HG03066 (cell line): ENCODE measurements at regions not wholly inside any gene's neighbourhood (a gene's known extent, or its start where the extent isn't known, plus 50 kb on each side); places are given as distances from the start of the nearest gene placed in this dataset.

Experiments used
- ATAC-seq: cut with Tn5 transposase; IDR thresholded peaks from one replicate; pipeline ENCODE4 v1.9.1; 2021; ENCODE audit warnings: low read depth; ENCODE audit not compliant: unreplicated experiment

DNA sequence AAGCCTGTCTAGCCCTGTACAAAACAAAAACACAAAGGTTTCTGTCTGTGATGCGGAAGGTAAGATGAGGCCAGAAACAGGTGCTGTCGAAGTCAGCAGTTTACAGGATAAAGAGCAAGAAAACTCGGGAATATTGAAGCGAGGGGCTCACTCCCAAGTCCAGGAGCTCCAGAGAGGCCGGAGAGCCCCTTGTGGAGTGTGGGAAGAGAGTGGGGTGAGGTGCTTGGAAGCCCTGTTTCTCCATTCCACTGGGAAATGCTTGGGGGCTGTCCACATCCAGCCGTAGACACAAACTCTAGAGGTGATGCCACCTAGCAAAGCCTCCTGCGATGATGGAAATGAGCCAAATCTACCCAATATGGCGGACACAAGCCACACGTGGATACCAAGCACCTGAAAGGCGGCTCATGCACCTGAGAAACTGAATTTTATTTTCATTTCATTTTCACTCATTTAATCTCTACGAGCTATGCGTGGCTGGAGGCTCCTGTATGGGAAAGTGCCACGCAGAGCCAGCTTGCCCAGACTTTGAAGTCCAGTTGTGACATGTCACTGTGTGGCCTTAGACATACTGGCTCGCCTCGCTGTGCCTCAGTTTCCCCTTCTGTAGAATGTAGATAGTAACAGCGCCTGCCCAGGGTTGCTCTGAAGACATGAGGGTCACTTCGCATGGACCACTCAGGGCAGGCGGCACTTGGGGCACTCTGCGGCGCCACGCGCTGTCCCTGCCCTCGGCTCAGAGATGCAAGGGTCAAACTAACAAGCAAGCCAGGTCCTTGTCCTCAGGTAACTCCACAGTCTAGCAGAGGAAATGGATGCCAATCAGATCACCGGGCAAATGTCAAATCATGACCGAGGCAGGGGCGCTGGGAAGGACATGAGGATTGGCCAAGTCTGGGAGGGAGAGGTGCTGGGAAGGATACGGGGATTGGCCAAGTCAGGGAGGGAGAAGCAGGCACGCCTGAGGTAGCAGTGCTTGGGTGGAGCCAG, 684.7 kb downstream of the TBC1D22A start:
- no peak for ATAC-seq

DNA sequence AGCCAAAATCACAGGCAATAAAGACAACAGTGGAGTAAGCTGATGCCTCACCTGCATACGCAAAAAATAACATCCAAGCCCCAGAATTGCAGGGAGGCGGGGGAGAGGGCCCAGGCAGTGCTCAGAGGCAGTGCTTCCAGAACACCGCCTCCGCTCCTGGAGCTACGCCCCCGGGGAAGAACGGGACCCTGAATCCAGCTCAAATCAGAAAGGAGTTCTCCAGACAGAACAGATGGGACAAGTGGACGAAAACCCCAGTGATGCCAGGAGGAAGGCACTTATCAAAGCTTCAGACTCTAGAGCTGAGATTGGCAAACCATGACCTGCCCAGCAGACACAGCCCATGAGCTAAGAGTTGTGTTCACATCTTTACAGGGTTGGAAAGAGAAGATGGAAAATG, 683.9 kb downstream of the TBC1D22A start:
- ATAC-seq = no peak

DNA sequence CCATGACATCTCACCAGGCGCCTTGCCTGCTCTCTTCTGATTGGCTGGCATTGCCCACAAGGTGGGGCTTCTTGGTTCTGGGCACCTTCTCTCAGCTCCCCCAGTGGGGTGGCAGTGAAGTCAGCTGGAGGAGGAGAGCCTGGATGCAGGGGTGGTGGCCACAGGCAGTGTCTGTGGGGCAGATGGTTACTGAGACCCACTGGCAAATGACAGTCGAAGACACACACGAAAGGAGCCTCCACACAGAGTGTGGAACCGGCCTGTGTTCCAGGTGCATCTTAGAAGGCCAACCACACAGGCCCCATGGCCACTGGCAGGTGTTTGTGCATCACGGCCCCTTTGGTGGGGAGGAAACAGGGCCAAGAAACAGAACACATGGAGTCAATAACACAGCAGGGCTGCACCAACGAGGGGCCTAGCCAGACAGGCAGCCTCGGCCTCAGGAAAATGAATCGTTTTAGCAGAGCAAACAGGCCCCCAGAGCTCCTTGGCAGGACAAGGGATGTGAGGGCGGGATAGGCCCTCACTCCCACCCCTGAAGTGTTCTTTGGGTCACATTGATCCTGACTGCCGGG, 683.4 kb downstream of the TBC1D22A start:
- no peak for ATAC-seq

DNA sequence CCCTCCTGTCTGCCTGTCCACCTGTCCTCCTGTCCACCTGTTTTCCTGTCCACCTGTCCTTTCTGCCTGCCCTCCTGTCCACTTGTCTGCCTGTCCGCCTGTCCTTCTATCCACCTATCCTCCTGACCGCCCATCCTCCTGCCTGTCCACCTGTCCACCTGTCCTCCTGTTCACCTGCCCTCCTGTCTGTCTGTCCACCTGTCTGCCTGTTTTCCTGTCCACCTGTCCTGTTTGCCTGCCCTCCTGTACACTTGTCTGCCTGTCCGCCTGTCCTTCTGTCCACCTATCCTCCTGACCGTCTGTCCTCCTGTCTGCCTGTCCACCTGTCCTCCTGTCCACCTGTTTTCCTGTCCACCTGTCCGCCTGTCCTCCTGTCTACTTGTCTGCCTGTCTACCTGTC, 682.8 kb downstream of the TBC1D22A start:
- no peak for ATAC-seq

DNA sequence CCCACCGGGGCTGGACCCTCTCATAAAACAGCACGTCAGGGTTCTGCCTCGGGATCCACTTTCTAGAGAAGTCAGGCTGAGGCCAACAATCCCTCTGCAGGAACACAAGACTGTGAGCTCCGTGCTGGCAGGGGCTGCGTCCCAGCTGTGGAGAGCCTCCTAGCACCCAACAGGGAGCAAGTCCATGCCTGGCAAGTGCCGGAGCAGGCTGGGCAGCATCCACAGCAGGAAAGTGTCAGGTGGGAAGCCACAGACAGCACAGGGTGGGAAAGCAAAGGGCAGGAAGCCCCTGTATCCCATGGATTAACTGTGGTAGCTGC, 682.3 kb downstream of the TBC1D22A start:
- no peak for ATAC-seq

DNA sequence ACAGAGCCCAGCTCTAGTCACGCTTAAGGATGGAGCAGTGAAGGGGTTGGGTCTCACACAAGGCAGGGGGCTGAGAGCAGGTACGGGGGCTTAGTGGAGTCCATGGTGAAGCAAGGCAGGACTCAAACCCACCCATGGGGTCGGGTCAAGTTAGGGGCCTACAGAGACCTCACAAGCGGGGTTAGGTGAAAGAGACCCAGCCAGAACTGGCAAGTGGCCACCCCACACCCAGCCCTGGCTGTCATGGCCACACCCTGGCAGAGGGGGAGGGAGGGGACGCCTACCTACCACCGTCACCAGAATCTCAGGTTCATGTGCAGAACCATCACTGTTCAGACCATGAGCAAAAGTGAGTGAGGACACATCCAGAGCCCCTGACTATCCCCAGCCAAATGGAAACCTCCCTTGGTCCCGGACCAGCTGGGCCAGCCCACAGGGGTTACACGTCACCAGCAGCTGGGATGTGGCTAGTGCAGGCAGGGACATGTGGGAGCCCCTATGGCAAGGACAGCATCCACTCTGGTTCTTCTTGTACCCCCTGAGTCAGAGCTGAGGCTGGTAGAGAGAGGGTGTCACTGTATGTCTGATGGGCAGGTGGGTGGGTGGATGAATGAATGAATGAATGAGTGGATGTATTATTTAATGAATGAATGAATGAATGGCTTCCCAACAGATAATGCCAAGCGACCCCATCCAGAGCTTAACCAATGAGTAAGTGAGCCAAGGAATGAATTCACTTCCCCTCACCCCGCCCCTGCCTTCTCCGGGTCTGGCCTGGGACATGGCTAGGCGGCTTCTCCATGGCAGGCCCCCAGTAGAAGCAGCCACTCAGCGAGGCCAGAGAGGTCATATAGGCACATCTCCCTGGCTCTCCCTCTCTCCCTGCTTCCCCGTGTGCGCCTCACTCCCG, 681.6 kb downstream of the TBC1D22A start:
- ATAC-seq = no peak

DNA sequence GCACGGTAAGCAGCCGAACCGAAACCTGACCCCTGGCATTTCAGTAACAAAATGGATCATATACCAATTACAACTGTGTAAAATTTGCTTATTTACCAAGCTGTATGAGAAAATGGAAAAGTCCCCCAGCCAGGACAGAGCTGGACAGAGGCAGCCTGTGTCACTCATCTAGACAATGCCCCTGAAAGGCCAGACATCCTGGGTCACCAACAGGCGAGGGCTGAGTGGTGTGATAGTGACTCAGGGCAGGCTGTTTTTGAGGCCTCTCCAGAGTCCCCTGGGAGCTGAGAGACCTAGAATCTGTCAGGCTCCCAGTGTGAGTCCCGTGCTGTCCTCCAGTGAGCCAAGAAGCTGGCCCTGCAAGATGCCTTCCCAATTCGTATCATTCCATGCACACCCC, 680.4 kb downstream of the TBC1D22A start:
- no peak for ATAC-seq

DNA sequence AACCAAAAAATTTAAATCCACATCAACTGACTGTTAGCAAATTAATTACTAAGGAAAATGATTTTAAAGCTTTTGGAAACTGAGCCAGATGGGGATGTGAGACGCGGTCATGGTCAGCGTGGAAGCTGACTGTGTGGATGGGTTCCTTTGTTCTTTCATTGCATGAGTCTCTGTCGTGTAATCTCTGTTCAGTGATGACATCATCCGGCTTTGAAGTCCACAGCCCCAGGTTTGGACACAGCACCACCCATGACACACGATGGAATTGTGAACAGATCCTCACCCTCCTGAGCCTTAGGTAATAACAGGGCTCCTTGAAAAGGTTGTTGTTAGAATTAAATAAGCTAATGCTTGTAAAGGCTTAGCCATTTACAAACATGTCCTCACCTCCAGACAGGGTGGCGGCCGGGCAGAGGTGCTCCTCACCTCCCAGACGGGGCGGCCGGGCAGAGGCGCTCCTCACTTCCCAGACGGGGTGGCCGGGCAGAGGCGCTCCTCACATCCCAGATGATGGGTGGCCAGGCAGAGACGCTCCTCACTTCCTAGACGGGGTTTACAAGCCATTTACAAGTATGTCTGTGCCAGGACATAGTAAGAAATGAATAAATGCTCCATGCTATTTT, 677.3 kb downstream of the TBC1D22A start:
- no peak for ATAC-seq

DNA sequence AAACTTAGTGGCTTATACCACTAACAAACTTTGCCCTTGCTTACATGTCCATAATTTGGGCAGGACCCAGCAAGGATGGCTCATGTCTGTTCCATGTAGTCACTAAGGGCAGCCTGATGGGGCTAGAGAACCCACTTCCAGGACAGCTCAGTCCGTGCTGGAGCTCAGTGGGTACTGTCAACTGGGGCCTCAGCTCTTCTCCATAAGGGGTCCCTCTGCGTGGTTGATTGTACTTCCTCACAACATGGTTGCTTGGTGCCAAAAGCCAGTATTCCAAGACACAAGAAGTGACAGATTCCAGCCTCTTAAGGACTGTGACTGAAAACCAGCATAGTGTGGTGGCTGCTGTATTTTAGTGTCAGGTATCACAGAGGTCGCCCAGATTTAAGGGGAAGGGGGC, 675.2 kb downstream of the TBC1D22A start:
- no peak for ATAC-seq

DNA sequence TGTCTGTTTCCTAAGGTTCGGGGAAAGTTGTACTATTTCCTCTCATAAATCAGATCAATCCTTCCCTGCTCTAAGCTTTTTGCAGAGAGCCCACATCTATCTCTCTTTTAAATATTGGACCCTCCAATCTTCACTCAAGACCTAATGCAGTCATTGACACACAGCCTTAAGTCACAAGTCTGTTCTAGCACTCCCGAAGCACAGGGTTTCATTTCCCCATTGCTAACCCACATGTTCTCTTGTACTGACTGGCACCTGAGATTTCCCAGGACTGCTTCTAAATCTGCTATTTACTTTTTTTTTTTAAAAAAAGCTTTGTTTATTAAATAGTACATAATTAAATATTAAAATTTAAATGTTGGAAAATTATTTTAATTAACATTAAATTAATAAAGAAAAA, 674.7 kb downstream of the TBC1D22A start:
- ATAC-seq = no peak

DNA sequence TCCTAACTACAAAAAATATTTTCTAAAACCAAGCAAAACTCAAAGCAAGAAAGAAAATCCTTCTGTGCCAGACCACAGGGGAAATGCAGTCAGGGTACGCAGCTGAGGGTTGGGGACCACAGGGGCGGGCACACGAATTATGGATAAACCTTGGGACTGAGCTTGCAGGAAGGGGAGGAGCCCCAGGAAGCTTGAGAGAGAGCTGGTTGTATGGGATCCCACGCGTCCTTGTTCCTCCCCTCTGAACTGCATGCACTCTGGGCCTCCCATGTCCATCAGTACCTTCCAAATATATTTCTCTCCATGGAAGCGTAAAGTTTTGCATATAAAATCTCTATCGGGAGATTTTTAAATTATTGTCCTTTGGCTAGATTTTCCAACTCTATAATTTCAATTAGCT, 673.4 kb downstream of the TBC1D22A start:
- ATAC-seq = no peak

DNA sequence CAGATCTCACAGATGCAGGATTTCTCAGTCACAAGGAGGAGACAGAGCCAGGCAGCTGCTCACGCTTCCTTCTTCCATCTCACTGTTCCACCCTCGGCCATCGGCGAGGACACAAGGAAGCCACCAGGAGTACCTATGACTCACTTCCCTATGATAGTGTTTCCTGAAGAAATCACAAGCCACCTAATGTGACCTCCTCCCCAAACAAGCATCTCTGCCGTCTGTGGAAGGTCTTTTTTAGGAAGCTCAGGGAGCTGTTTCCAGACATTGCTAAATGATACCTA, 672.7 kb downstream of the TBC1D22A start:
- ATAC-seq = no peak

DNA sequence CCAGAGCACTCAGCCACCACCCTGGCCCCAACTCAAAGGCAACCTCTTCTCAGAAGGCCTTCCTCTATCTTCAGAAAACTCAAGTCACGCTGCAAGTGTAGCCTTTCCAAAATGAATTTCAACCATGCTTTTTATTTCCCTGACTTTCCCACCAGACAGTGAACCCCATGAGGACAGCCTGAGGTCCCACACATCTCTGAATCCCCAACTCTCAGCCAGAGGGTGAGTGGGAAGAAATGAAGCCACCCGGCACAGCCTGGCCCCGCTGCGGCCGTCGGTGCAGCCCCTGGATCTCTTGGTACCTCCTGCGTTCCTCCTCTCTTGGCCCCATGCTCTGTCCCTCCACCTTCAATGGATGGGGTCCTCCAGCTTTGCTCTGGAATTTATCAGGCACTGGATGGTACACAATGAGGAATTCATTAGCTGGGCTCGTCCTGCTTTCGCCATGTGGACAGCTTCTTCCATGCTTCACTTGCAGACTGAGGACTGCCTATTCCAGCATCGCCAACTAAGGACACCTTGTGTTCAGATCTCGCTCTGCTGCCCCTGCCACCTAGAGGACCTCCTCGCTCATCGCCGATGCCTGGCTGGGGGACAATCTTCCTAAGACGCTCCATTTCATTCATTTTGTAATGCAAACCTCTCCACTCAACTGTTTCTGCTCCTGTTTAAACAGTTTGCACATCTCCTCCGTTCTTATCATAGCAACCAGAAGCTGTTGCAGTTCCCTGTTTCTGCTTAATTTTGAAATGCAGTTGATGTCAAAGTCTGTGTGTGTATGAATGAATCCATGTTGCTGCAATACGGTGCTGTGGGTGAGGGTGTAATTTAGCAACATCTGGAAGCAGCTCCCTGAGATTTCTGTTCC, 672.1 kb downstream of the TBC1D22A start:
- no peak for ATAC-seq

DNA sequence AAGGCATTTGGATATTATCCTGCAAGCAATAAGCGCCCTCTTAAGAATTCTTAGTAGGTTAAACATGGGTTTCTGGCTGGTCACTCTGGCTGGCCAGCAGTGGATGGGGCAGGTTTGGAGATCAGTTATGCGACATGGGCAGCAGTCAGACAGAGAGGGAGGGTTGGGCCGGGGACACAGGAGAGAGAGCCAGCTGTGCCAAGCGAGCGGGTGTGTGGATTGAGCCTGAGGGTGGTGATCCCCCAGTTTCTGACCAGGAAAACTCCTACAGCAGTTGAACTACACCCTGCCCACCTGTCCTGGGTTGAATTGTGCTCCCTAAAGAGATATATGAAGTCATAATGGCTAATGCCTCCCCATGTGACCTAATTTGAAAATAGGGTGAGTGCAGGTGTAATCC, 671.2 kb downstream of the TBC1D22A start:
- no peak for ATAC-seq

DNA sequence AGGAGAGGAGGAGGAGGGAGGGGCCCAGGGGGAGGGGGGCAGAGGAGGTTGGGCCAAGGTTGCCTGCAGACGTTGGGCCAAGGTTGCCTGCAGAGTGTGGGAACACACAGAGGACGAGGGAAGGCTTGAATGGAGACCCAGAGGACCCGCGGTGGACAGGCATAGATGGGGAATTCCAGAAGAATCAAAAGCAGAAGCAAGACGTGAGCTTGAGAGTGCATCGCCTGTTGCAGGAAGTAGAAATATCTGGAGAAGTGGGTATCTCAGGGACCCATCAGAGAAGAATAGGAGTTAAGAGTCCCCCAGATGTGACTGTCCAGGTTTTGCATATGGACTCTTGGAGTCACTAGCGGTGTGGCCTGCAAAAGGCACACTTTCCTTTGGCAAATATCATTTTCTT, 670.2 kb downstream of the TBC1D22A start:
- ATAC-seq = no peak

DNA sequence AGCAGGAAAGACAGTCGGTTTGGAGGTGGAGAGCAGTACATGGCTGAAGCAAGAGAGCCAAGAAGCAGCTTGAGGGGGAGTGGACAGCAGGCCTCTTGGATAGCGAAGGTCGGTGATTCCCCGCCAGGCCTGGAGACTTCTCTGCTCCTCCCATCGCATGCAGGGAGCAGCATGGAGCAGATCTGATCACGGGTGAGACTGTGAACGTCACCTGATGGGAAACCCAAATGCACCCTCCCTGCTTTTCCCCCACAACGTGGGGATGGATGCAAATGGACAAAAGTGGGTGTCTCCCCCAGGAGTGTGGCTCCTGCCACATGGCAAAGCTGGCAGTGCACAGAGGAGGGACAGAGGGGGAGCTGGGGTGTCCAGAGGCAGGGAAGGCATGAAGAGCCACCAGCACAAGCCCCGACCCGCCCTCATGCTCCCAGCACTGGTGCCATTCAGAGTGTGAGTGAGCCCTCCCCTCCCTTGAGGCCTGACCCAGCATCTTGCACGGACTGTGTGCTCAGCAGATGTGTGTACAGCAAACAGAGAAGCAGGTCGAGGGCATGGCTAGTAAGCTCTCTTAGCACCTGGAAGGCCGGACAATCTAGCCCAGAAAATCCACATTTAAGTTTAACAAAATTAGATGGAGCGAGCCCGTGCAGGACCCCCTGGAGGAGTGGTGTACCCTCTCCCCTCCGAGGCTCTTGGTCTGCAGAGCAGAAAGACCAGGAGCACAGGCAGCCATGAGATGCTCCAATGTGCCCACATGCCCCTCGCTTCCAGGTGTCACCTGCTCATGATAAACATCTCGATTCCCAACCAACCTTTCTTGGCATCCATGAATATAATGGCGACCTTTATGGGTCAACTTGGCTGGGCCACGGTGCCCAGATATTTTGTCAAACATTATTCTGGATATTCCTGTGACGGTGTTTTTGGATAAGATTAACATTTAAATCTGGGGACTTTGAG, 661.7 kb downstream of the TBC1D22A start:
- ATAC-seq = no peak

DNA sequence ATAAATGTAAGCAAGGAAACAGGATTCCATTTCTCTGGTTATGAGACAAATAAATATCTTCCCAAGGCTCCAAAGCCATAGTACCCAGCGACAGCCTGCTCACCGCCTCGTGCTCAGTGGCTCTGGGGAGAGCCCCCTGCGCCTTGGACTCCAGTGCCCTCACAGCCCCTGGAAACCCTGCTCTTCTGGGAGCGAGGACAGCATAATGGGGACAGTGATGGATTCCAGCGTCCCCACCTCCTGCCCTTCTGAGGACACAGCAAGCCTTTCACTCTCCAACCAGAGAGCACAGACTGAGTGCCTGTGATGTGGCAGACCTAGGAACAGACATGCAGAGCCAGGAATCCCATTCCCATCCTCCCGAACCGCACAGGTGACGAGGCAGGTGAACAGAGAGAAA, 660.8 kb downstream of the TBC1D22A start:
- no peak for ATAC-seq

DNA sequence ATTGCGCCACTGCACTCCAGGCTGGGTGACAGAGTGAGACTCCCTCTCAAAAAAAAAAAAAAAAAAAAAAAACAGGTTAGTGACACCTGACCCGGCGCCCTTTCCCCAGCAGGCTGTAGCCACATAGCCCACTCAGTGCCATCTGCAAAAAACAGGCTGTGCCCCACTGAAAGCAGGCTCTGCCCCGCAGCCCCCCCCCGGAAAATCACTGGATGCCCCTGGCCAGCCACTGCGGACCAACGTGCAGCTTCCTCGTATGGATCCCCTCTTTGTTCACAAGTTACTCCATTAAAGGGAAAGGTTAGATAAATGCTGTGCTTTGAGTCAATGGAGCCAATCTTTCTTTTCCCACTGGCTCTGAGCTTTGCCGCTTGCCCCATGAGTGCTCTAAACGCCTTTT, 660.3 kb downstream of the TBC1D22A start:
- ATAC-seq = no peak

DNA sequence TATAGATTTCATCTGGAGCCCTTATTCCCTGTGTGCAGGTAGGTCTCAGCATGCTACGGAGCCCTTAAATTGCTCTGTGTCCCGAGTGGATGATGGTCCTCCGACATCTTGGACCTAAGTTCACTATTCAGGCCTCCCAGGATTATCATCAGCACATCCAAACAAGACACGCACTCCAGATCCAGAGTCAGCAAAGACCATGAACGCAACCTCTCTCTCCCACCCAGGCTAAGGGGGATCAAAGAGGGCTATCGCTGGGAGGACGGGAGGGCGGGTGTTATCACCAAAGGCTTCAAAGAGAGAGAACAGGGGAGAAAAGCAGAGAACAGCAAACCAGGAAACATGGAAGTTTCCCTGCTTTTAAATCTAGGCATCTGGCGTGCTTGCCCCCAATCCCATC, 659.4 kb downstream of the TBC1D22A start:
- no peak for ATAC-seq
